ENCODE measurements at regions not wholly inside any gene's neighbourhood (a gene's known extent, or its start where the extent isn't known, plus 50 kb on each side); places are given as distances from the start of the nearest gene placed in this dataset.

GRCh38 chr6:121533321-121533841, 97.9 kb downstream of the GJA1 start:
- H3K4me3 Mint-ChIP-seq (ENCODE audit: unreplicated experiment), result no peak overlapping the region
- no peaks in the 10 kb centered on the region for H3K9me3 Mint-ChIP-seq (ENCODE audit: unreplicated experiment)
- H3K4me1 Mint-ChIP-seq (ENCODE audit: unreplicated experiment), result no peaks in the 10 kb centered on the region
- DNase-seq (ENCODE audit: low spot score), result no peak
- no peak for TF ChIP-seq CTCF (IDR thresholded peaks at IDR 0.05; ENCODE audit: unreplicated experiment)
- no peak overlapping the region for H3K27ac Mint-ChIP-seq (ENCODE audit: unreplicated experiment)
- H3K27me3 Mint-ChIP-seq (ENCODE audit: unreplicated experiment), result no peaks in the 10 kb centered on the region
- no peaks in the 10 kb centered on the region for H3K36me3 Mint-ChIP-seq (ENCODE audit: low read depth, unreplicated experiment)

- Mint-ChIP-seq H3K27me3 (ENCODE audit: unreplicated experiment) (peaks cover 2% of the 10 kb centered on the region), H3K9me3 (ENCODE audit: unreplicated experiment) (no peaks in the 10 kb centered on the region), H3K4me3 (ENCODE audit: unreplicated experiment) (no peak overlapping the region), H3K36me3 (ENCODE audit: low read depth, unreplicated experiment) (no peaks in the 10 kb centered on the region), H3K4me1 (ENCODE audit: unreplicated experiment) (no peaks in the 10 kb centered on the region), H3K27ac (ENCODE audit: unreplicated experiment) (no peak overlapping the region)
- TF ChIP-seq CTCF (IDR thresholded peaks at IDR 0.05; ENCODE audit: unreplicated experiment), result no peak
- no peak for DNase-seq (ENCODE audit: low spot score)
Observed at GRCh38 chr6:121535777-121536176, 100.3 kb downstream of the GJA1 start.

- Mint-ChIP-seq H3K9me3 (ENCODE audit: unreplicated experiment) (no peaks in the 10 kb centered on the region), H3K4me3 (ENCODE audit: unreplicated experiment) (no peak overlapping the region), H3K4me1 (ENCODE audit: unreplicated experiment) (no peaks in the 10 kb centered on the region), H3K27me3 (ENCODE audit: unreplicated experiment) (peaks cover 2% of the 10 kb centered on the region), H3K36me3 (ENCODE audit: low read depth, unreplicated experiment) (no peaks in the 10 kb centered on the region), H3K27ac (ENCODE audit: unreplicated experiment) (no peak overlapping the region)
- no peak for DNase-seq (ENCODE audit: low spot score)
- no peak for TF ChIP-seq CTCF (IDR thresholded peaks at IDR 0.05; ENCODE audit: unreplicated experiment)
Observed at GRCh38 chr6:121536345-121536744, 100.9 kb downstream of the GJA1 start.

- Mint-ChIP-seq H3K4me1 (ENCODE audit: unreplicated experiment) (no peaks in the 10 kb centered on the region), H3K27me3 (ENCODE audit: unreplicated experiment) (peaks cover 2% of the 10 kb centered on the region), H3K36me3 (ENCODE audit: low read depth, unreplicated experiment) (no peaks in the 10 kb centered on the region), H3K27ac (ENCODE audit: unreplicated experiment) (no peak overlapping the region), H3K4me3 (ENCODE audit: unreplicated experiment) (no peak overlapping the region), H3K9me3 (ENCODE audit: unreplicated experiment) (no peaks in the 10 kb centered on the region)
- TF ChIP-seq CTCF (IDR thresholded peaks at IDR 0.05; ENCODE audit: unreplicated experiment), result no peak
- DNase-seq (ENCODE audit: low spot score), result no peak
Observed at GRCh38 chr6:121539439-121539838, 104.0 kb downstream of the GJA1 start.

DNA sequence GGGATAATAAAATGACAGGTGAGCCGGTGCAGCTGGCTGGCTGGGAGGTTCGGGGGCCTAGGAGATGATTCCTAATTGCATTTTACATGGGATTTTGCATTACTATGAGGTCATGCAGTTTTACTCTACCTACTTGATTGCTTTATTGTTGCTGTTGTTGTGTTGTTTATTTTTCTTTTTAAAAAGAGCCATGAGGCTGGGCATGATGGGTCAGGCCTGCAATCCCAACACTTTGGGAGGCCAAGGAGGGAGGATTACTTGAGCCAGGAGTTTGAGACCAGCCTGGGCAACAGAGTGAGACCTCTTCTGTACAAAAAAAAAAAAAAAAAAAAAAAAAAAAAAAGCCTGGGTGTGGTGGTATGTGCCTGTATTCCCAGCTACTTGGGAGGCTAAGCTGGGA, 104.8 kb downstream of the GJA1 start:
- H3K27me3 Mint-ChIP-seq (ENCODE audit: unreplicated experiment), result peaks cover 2% of the 10 kb centered on the region
- no peak overlapping the region for H3K27ac Mint-ChIP-seq (ENCODE audit: unreplicated experiment)
- H3K4me1 Mint-ChIP-seq (ENCODE audit: unreplicated experiment), result no peaks in the 10 kb centered on the region
- DNase-seq (ENCODE audit: low spot score), result no peak
- H3K36me3 Mint-ChIP-seq (ENCODE audit: low read depth, unreplicated experiment), result no peaks in the 10 kb centered on the region
- no peak for TF ChIP-seq CTCF (IDR thresholded peaks at IDR 0.05; ENCODE audit: unreplicated experiment)
- H3K9me3 Mint-ChIP-seq (ENCODE audit: unreplicated experiment), result no peaks in the 10 kb centered on the region
- no peak overlapping the region for H3K4me3 Mint-ChIP-seq (ENCODE audit: unreplicated experiment)
